ENCODE measurements at regions not wholly inside any gene's neighbourhood (a gene's known extent, or its start where the extent isn't known, plus 50 kb on each side); places are given as distances from the start of the nearest gene placed in this dataset.

GRCh38 chr9:78630966-78631365 lies 334.0 kb downstream of the PSAT1 start:
- TF ChIP-seq CTCF (IDR thresholded peaks at IDR 0.05 in 4 of 5, conservative IDR thresholded peaks at IDR 0.05 in 1 of 5) (no peak), POLR2A (IDR thresholded peaks at IDR 0.05) (no peak)

Measured in gastrocnemius medialis (tissue), 4 donors.